Heart left ventricle (tissue), 13 donors: ENCODE measurements at regions not wholly inside any gene's neighbourhood (a gene's known extent, or its start where the extent isn't known, plus 50 kb on each side); places are given as distances from the start of the nearest gene placed in this dataset.

Source experiments
- CTCF ChIP-seq, 12 donors: fragments of 200-600 bp; sonication (generic) in 4 of 12; IDR thresholded peaks; one replicate each; pipeline versions ENCODE4 v1.5.0 to v1.8.0; 2018 to 2022; ENCODE audit warnings: antibody characterized with exemption in 12 of 12, mild to moderate bottlenecking in 5 of 12
- POLR2A ChIP-seq, 2 donors: fragments of 450-650 bp; IDR thresholded peaks; one replicate each; pipeline ENCODE4 v1.6.1; 2017; ENCODE audit warnings: antibody characterized with exemption in 2 of 2, mild to moderate bottlenecking in 2 of 2, moderate library complexity in 2 of 2
- donor health status: ischemic (EF 13 %, LVEDD 7.1; RV severe dilation, severe dysfunction).
- donor health status: DM: no; HTN: yes; CAD: no.
- donor health status: DM: no; HTN: no; CAD: no.
- donor health status: ischemic (EF 25% LVEDD 6.9; RV normal size, moderate dysfunction).
- donor health status: ischemic (EF 25% LVEDD 5.7; RV mildly dilated, moderate dysfunction).
- donor health status: ischemic (EF 35%, LVEDD 5.7; RV mildly dilated, moderate dysfunction).
- donor health status: nonischemic (EF 11% LVEDD 7.7; RV severe dilation, severe dysfunction).
- donor health status: DM: yes; HTN: yes; CAD: no.
- donor health status: PGD.
- donor health status: ischemic (EF 29% LVEDD 5.4; RV normal size, mild dysfunction).
- donor health status: nonischemic (EF 23%, LVEDD 6.1; RV moderate dilation, normal function).

GRCh38 chrX:13934731-13935130, 95.0 kb downstream of the GEMIN8 start:
- no peak for TF ChIP-seq CTCF (IDR thresholded peaks at IDR 0.05)
- no peak for TF ChIP-seq POLR2A (IDR thresholded peaks at IDR 0.05)
